Stimulated activated CD4-positive, alpha-beta T cell treated with anti-CD3 and anti-CD28 coated beads, Interleukin-4, amount 100 ng/mL, for 48 hours (primary cell): ENCODE measurements at regions not wholly inside any gene's neighbourhood (a gene's known extent, or its start where the extent isn't known, plus 50 kb on each side); places are given as distances from the start of the nearest gene placed in this dataset.

ENCODE experiments used
- DNase-seq, 2 donors: peaks; one replicate each; pipeline ENCODE4 v3.0.0-alpha.2; 2020; ENCODE audit warnings: low read depth in 2 of 2

- no peak for DNase-seq
Observed at GRCh38 chr21:41045534-41046268, 122.3 kb upstream of the BACE2 start.

- no peak for DNase-seq
Observed at GRCh38 chr21:41048145-41048544, 119.8 kb upstream of the BACE2 start.

- DNase-seq: no peak
Observed at GRCh38 chr21:41048623-41049022, 119.3 kb upstream of the BACE2 start.

- DNase-seq: no peak
Observed at GRCh38 chr21:41052820-41053555, 115.0 kb upstream of the BACE2 start.

DNA sequence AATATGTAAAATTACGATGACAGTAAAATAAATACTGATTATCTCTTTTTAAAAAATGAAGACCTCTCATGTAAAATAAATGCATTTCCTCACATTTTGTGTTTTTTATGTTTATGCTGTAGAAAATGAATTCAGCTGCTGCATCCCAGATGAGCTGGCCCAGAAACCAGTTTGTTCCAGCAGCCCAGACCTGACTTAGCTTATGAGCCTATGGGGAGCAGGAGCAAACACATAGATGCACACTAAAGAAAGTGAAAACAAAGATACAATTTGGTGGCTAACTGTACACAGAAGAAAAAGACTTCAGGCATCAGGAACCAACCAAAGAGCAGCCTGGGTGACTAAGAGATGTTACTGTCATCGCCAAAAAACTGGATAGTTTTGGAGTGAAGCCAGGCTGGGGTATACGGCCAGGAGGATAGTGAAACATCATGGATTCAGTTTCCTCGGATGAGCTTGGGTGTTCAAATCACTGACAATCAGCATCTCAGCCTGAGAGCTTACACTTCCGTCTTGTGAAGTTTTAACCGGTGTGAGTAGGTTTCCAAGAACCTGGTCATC is 113.9 kb upstream of the BACE2 start:
- no peak for DNase-seq

DNA sequence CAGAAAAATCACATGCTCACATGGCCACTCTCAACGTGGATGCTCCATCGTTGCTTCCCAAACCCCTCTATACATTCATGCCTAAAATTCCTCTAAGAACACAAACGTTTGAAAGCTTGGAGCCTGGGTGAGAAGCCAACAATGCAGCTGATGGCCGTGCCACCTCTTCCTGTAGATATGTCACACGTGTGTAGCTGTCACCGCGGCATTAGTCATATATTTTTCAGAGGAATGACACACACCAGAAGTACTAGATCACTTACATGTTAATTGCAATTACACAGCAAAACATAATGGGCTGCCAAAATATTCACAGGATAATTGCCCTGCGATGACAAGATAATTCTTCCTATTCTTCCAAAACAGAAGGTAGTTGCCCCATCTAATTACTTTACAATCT is 112.7 kb upstream of the BACE2 start:
- no peak for DNase-seq

GRCh38 chr21:41059871-41060270 is 108.1 kb upstream of the BACE2 start:
- DNase-seq: no peak

DNA sequence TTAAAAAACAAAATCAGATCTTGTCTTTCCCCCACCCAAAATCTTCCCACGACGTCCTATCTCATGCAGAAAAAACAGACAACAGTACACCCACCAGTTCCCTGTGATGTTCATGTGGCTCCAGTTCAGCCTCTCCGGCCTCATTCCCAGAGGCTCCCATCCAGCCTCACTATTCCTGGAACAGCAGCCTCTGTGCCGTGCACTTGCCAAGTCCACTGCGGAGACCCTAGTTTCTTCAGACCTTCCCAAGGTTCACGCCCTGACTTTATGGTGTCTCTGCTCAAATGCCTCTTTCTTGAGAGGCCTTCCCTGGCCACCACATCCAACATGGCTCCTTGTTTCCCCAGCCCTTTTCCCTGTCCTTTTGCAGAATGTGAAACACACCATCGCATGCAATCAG is 106.3 kb upstream of the BACE2 start:
- no peak for DNase-seq

GRCh38 chr21:41064334-41064791 is 103.6 kb upstream of the BACE2 start:
- DNase-seq: no peak

DNA sequence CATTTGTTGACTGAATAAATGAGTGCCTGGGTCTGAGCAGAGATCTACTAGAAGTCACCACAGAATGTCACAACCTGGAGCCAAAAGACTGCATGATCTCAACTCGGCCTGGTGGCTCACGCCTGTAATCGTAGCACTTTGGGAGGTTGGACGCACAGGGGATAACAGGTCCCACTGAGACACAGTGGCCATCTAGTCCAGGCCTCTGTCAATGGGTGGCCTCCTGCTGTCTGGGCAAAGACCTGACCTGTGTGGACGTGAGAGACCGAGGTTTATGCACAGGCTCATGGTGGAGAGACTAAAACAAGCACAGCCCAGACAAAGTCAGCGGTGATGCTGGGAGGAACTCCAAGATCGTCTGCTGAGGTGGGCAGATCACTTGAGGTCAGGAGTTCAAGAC is 103.0 kb upstream of the BACE2 start:
- no peak for DNase-seq

GRCh38 chr21:41065539-41065938 is 102.4 kb upstream of the BACE2 start:
- no peak for DNase-seq

- DNase-seq: no peak
Observed at GRCh38 chr21:41066086-41066938, 101.6 kb upstream of the BACE2 start.

DNA sequence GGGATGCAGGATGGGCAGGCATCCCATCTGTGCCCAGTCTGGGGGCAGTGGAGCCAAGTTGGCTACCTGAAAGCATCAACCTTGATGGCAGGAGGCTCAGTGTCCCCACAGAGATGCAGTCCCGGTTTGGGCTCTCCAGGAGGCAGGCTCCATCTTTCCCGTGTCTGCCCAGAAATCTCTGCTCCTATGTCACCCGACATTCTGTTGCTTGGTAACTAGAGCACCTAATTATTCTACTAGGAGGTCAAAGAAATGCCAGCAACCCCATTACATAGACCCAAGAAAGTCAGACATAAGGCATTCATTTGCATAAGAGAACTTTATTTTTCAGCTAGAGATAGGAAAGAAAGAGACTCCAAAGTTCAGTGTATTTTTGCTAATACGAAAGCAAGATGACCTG is 100.3 kb upstream of the BACE2 start:
- DNase-seq: no peak

DNA sequence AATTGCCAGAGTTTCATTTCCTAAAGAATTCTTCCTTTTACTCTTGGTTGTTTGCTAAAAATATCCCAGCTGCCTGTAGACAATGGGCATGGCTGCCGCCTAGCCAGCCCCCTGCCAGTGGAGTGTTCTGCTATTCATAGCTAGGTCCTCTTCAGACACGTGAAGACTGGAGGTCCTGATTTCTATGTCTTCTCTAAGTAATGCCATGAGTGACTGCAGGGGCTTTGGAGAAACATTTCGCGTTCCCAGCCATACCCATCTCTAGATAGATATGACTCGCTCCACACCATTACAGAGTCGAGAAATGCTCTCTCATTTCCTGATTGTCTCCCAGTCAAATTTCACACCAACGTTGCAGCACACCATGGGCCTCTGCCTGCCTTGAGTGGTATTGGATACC is 99.5 kb upstream of the BACE2 start:
- DNase-seq: no peak

DNA sequence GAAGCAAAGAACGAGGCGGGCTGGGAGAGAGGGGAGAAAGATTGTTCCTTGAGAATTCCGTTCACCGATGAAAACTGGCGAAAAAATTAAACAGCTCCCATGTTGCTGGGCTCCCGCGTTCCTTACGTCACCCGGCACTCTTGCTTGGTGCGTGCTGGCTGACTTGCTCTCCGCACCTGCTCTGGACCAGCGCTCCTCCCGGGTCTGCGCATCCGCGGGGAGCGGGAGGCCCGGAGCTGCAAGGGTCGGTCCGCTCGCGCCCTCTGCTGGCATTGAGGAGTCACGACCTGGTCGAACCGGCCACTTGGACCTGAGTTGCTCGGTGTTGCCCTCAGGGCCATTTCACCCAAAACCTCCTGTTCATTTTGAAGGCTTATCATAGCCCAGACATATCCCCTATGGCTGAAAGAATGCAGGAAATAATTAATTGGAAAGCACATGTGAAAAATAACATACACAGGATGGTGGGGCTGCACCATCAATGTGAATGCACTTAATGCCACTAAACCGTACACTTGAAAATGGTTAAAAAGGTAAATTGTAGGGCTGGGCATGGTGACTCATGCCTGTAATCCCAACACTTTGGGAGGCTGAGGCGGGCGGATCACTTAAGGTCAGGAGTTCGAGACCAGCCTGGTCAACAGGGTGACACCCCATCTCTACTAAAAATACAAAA is 98.9 kb upstream of the BACE2 start:
- peak; percentile 63 to 66 for DNase-seq

- no peak for DNase-seq
Observed at GRCh38 chr21:41070284-41070683, 97.7 kb upstream of the BACE2 start.

- no peak for DNase-seq
Observed at GRCh38 chr21:41071258-41072171, 96.4 kb upstream of the BACE2 start.

DNA sequence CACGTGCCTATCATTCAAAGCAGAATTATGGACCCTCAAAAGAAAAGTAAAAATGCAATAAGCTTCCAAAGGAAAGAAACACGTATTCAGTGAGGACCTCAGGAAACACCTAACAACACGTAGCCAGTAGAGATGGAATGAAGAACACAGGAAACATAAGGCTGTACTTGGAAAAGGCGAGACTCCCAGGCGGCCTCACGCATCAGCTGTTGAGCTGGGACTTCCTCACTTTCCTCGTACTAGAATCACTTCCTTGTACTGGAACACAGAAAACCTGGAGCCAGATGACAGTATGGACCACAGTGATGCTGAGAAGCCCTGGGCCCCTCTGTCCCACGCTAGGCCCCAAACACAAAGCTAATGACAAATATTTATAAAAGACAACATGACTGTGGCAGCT is 94.4 kb upstream of the BACE2 start:
- DNase-seq: no peak

DNA sequence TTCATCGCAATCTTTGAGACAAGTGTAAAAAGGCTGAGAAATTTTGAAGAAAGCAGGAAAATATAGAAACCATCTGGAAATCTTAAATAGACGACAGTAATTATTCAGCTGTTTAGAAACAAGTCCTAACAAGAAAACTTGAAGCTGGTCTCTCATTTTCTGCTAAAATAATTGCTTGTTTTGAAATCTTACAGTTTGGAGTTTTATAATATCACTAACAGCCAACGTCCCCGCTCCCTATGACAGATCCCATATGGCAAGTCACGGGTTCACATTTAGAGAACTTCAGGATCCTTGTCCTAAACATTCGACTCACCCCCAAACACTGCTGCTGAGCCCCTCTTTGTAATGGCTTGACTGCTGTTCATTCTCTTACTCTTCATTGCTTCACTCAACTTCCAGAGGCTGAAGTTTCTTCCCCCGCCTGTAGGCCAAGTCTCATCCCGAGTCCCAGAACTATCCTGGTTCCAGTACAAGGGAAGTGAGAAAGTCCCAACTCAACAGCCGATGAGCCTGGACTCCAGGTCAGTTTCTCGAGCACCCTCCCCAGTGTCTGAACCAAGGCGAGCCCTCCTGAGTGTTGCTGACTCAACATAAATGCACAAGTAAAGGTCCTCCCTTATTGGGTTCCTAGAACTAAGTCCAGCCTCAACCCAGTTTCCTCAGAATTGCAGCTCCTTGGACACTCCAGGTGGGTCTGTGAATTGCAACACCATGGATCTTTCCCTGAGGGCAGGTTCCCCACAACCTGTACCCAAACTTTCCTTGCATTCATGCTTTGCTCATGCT is 93.4 kb upstream of the BACE2 start:
- no peak for DNase-seq

DNA sequence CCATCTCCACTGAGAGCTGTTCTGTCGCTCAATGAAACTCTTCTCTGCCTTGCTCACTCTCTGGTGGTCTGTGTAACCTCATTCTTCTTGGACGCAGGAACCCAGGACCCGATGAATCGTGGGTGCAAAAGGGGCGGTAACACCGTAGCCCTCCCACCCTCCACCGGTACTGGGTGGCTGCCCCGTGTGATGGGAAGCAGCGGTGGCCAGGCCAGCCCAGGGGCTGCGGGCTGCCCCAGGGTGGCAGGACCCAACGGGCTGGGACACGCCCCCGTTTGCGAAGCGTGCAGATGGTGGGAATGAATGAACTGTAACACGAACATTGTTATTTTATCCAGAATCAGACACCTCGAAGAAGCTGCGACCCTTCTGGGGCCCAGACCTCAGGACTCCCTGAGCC is 92.3 kb upstream of the BACE2 start:
- DNase-seq: no peak
